ENCODE measurements at regions not wholly inside any gene's neighbourhood (a gene's known extent, or its start where the extent isn't known, plus 50 kb on each side); places are given as distances from the start of the nearest gene placed in this dataset.

- no peak overlapping the region for H3K27ac ChIP-seq
Measured at GRCh38 chr11:119791701-119792151, 62.7 kb upstream of the NECTIN1 start.

GRCh38 chr11:119791047-119791446, 62.0 kb upstream of the NECTIN1 start:
- no peak overlapping the region for H3K27ac ChIP-seq
- no peak for TF ChIP-seq CTCF (conservative IDR thresholded peaks at IDR 0.05)

More at GRCh38 chr11:119791701-119792151, 62.7 kb upstream of the NECTIN1 start:
- TF ChIP-seq CTCF (conservative IDR thresholded peaks at IDR 0.05): no peak

GRCh38 chr11:119790476-119790875, 61.5 kb upstream of the NECTIN1 start:
- TF ChIP-seq CTCF (conservative IDR thresholded peaks at IDR 0.05): no peak
- H3K27ac ChIP-seq: no peak overlapping the region

GRCh38 chr11:119789766-119790407, 60.9 kb upstream of the NECTIN1 start:
- H3K27ac ChIP-seq: no peak overlapping the region
- TF ChIP-seq CTCF (conservative IDR thresholded peaks at IDR 0.05): no peak

- no peak for TF ChIP-seq CTCF (conservative IDR thresholded peaks at IDR 0.05)
- H3K27ac ChIP-seq: no peak overlapping the region
Measured at GRCh38 chr11:119788911-119789560, 60.0 kb upstream of the NECTIN1 start.

- H3K27ac ChIP-seq: no peak overlapping the region
- no peak for TF ChIP-seq CTCF (conservative IDR thresholded peaks at IDR 0.05)
Measured at GRCh38 chr11:119788096-119788883, 59.3 kb upstream of the NECTIN1 start.

GRCh38 chr11:119787074-119787461, 58.1 kb upstream of the NECTIN1 start:
- TF ChIP-seq CTCF (conservative IDR thresholded peaks at IDR 0.05): no peak

More at GRCh38 chr11:119787074-119787461, 58.1 kb upstream of the NECTIN1 start:
- no peak overlapping the region for H3K27ac ChIP-seq

Measured in VCaP (cell line).